SK-MEL-5 (cell line): ENCODE measurements at regions not wholly inside any gene's neighbourhood (a gene's known extent, or its start where the extent isn't known, plus 50 kb on each side); places are given as distances from the start of the nearest gene placed in this dataset.

ENCODE experiments used
- small RNA-seq, 2 experiments: library from RNA; depleted of rRNA; stranded (forward); fragments of <200 nt; gene quantifications; one replicate each; pipeline ENCODE3, GENCODE V24; 2014

Small RNA genes lying in the stretch of these regions (small RNA-seq; reads per million reads assigned to genes)
- gene RF00003 (0.46 to 7.0 reads per million in 2 experiments), gene RNU1-68P (0 reads per million in 2 experiments)
